ENCODE measurements at regions not wholly inside any gene's neighbourhood (a gene's known extent, or its start where the extent isn't known, plus 50 kb on each side); places are given as distances from the start of the nearest gene placed in this dataset.
"Not testable (repeated sequence)": the region's sequence is repeated elsewhere in the genome, so short reads cannot be mapped to it uniquely, and the experiment has no call there.

DNA sequence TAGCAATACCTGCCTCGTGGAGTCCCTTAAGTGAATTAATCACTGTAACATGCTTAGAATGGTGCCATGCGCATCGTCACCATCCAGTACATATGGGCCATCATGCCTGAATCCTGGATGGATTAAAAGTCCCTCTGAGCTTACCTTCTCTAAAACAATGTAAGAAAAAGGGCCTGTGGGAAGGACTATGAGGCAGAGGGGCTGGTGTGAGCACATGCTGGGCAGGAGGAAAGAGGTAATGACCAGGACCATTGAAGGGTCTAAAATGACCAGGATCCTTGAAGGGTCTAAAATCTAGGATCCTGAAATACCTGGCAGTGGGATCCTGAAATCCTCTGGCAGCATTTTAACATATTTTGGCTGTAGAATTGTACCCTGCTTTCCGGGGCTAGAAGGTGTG is 156.2 kb downstream of the KCNJ18 start:
- TF ChIP-seq CTCF, POLR2A (IDR thresholded peaks at IDR 0.05): not testable (repeated sequence)
